ENCODE measurements at regions not wholly inside any gene's neighbourhood (a gene's known extent, or its start where the extent isn't known, plus 50 kb on each side); places are given as distances from the start of the nearest gene placed in this dataset.

DNA sequence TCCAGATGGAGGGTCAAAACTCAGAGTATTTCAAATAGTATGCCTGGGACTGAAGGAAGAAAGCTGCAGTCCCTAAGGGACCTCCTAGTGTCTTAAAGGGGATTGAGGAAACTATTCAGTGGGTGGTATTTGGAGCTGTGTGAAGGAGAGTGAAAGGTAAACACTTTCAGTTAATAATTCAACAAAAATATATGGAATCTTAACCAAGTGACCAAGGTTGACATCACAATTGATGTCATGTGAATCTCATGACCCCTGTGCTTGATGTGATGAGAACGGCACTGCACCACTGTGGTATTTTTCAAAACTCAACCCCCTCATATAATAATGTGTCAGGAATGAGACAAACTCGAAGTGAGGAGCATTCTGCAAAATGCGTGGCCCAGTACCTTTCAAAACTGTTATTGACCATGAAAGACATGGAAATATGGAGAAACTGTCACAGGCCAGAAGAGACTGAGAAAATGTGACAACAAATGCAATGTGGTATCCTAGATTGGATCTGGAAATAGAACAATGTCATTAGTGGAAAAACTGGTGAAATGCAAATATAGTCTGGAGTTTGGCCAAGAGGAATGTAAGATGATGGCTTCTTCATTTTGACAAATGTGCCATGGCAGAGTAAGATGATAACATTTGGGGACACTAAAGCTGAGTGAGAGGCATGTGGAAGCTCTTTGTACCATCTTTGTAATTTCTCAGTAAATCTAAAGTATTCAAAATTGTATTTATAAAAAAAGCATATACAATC lies 553.9 kb downstream of the RFC3 start:
- TF ChIP-seq CTCF (IDR thresholded peaks at IDR 0.05) (no peak), POLR2A (IDR thresholded peaks at IDR 0.05) (no peak), POLR2AphosphoS5 (IDR thresholded peaks at IDR 0.05; ENCODE audit: insufficient read depth in 1 of 2, low read depth in 1 of 2) (no peak)

Data from vagina (tissue), 2 donors.